ENCODE measurements at regions not wholly inside any gene's neighbourhood (a gene's known extent, or its start where the extent isn't known, plus 50 kb on each side); places are given as distances from the start of the nearest gene placed in this dataset.

- Histone ChIP-seq H3K27ac (peak overlapping the region; percentile 5 to 72 (median 54)), H3K36me3 (no peaks in the 10 kb centered on the region), H3K4me1 (peaks cover 0 to 27% (median 6%) of the 10 kb centered on the region in 3 donors), H3K27me3 (no peaks in the 10 kb centered on the region), H3K9me3 (no peaks in the 10 kb centered on the region), H3K4me3 (peak overlapping the region in 1 of 2 donors; percentile 12)
- 24 to 32% methylated on average over 5 of the region's 5 CpGs for WGBS, 2 donors (ENCODE audit: low coverage in 1 of 2)
- no peak for ATAC-seq
- no peak for TF ChIP-seq CTCF (IDR thresholded peaks at IDR 0.05)
- no peak for TF ChIP-seq POLR2A (IDR thresholded peaks at IDR 0.05)
- no peak for TF ChIP-seq EP300 (IDR thresholded peaks at IDR 0.05)
- no peak for TF ChIP-seq POLR2AphosphoS5 (IDR thresholded peaks at IDR 0.05)
Observed at GRCh38 chr1:83641796-83642443, 357.0 kb downstream of the TTLL7 start.

GRCh38 chr1:83641206-83641658 lies 357.7 kb downstream of the TTLL7 start:
- no peaks in the 10 kb centered on the region for H3K27me3 ChIP-seq
- TF ChIP-seq POLR2AphosphoS5 (IDR thresholded peaks at IDR 0.05) (no peak), POLR2A (IDR thresholded peaks at IDR 0.05) (no peak), EP300 (IDR thresholded peaks at IDR 0.05) (no peak), CTCF (IDR thresholded peaks at IDR 0.05) (no peak)
- H3K4me3 ChIP-seq, result peak overlapping the region in 1 of 2 donors; percentile 12
- H3K27ac ChIP-seq, result peak overlapping the region; percentile 5 to 72 (median 54)
- H3K9me3 ChIP-seq, result no peaks in the 10 kb centered on the region
- ATAC-seq, result peak; percentile 46
- 16 to 26% methylated on average over 4 to 5 of the region's 5 CpGs for WGBS, 2 donors (ENCODE audit: low coverage in 1 of 2)
- peaks cover 0 to 27% (median 6%) of the 10 kb centered on the region in 3 donors for H3K4me1 ChIP-seq
- H3K36me3 ChIP-seq, result no peaks in the 10 kb centered on the region

- Histone ChIP-seq H3K4me3 (no peak overlapping the region), H3K4me1 (peaks cover 0 to 27% (median 6%) of the 10 kb centered on the region in 3 donors), H3K9me3 (no peaks in the 10 kb centered on the region), H3K36me3 (no peaks in the 10 kb centered on the region), H3K27ac (no peak overlapping the region), H3K27me3 (no peaks in the 10 kb centered on the region)
- TF ChIP-seq EP300 (IDR thresholded peaks at IDR 0.05), result no peak
- no peak for TF ChIP-seq POLR2AphosphoS5 (IDR thresholded peaks at IDR 0.05)
- TF ChIP-seq CTCF (IDR thresholded peaks at IDR 0.05), result no peak
- TF ChIP-seq POLR2A (IDR thresholded peaks at IDR 0.05), result no peak
- WGBS, 2 donors (ENCODE audit: low coverage in 1 of 2), result 84 to 100% methylated on average over 2 to 3 of the region's 3 CpGs
- ATAC-seq, result no peak
Observed at GRCh38 chr1:83639785-83640184, 359.1 kb downstream of the TTLL7 start.

GRCh38 chr1:83637586-83637985 lies 361.3 kb downstream of the TTLL7 start:
- no peak for TF ChIP-seq CTCF (IDR thresholded peaks at IDR 0.05)
- TF ChIP-seq POLR2AphosphoS5 (IDR thresholded peaks at IDR 0.05), result no peak
- no peak for TF ChIP-seq POLR2A (IDR thresholded peaks at IDR 0.05)
- TF ChIP-seq EP300 (IDR thresholded peaks at IDR 0.05), result no peak
- no peaks in the 10 kb centered on the region for H3K27me3 ChIP-seq
- H3K36me3 ChIP-seq, result no peaks in the 10 kb centered on the region
- ATAC-seq, result no peak
- H3K4me1 ChIP-seq, result peaks cover 0 to 26% (median 6%) of the 10 kb centered on the region in 3 donors
- H3K4me3 ChIP-seq, result no peak overlapping the region
- H3K9me3 ChIP-seq, result no peaks in the 10 kb centered on the region
- H3K27ac ChIP-seq, result no peak overlapping the region

GRCh38 chr1:83637009-83637408 lies 361.9 kb downstream of the TTLL7 start:
- Histone ChIP-seq H3K27me3 (no peaks in the 10 kb centered on the region), H3K4me3 (no peak overlapping the region), H3K27ac (no peak overlapping the region), H3K4me1 (peaks cover 0 to 20% (median 6%) of the 10 kb centered on the region in 3 donors), H3K9me3 (no peaks in the 10 kb centered on the region), H3K36me3 (no peaks in the 10 kb centered on the region)
- TF ChIP-seq CTCF (IDR thresholded peaks at IDR 0.05), result no peak
- TF ChIP-seq EP300 (IDR thresholded peaks at IDR 0.05), result no peak
- no peak for TF ChIP-seq POLR2A (IDR thresholded peaks at IDR 0.05)
- no peak for TF ChIP-seq POLR2AphosphoS5 (IDR thresholded peaks at IDR 0.05)
- WGBS, 2 donors (ENCODE audit: low coverage in 1 of 2), result 85 to 91% methylated on average over 5 of the region's 5 CpGs
- no peak for ATAC-seq
